K562 (cell line): ENCODE measurements at regions not wholly inside any gene's neighbourhood (a gene's known extent, or its start where the extent isn't known, plus 50 kb on each side); places are given as distances from the start of the nearest gene placed in this dataset.

Experiments
- ATAC-seq: fragments of 200-7000 bp; cut with Tn5 transposase; 3 replicates; pipeline ENCODE4 v1.9.1; 2020; ENCODE audit warnings: moderate library complexity
- BruUV-seq: library from RNA; stranded (reverse); fragments of 400-500 nt; replicated peaks from 2 replicates; lab custom pipeline; 2021; lab: Mats Ljungman, UMichigan
- CTCF ChIA-PET: fragments of 300-600 bp; formaldehyde crosslinking; extraction: SDS; loops from one replicate; lab custom pipeline; 2021; ENCODE audit warnings: low intra/inter-chr PET ratio; lab: Yijun Ruan, JAX
- POLR2A ChIA-PET: fragments of 300-600, 350-650 bp; sonication (Branson Sonifier 250); formaldehyde crosslinking; extraction: SDS; loops from one replicate; lab custom pipeline; 2021; ENCODE audit warnings: antibody characterized with exemption, inconsistent platforms; lab: Yijun Ruan, JAX
- DNase-seq, 4 experiments: peaks; one replicate each; pipeline versions ENCODE4 v3.0.0 to v3.0.0-alpha.2; 2011 to 2018; ENCODE audit warnings: low spot score in 3 of 4, mixed read lengths in 3 of 4; ENCODE audit errors: extremely low read depth in 1 of 4
- FAIRE-seq: peaks from 2 replicates; lab custom pipeline; 2011; peaks lifted over from hg19 to GRCh38; lab: Jason Lieb, UNC
- H2AFZ ChIP-seq: 2 replicates; pipeline ENCODE4 v1.6.0; 2011; ENCODE audit warnings: low read depth, low read length, control low read depth, inconsistent platforms
- H3K27ac ChIP-seq: fragments of 200-600 bp; 3 replicates; pipeline ENCODE4 v1.8.0; 2011; ENCODE audit warnings: low read depth, mild to moderate bottlenecking, control low read depth, inconsistent platforms, low read length, moderate library complexity, mixed read lengths; ENCODE audit errors: extremely low read depth
- H3K27me3 ChIP-seq, 2 experiments: fragments of 300-600 bp in 1 of 2; 2 replicates in 1 of 2; 3 replicates in 1 of 2; pipeline versions ENCODE4 v1.6.0 to v1.8.0; 2011; ENCODE audit warnings: inconsistent platforms in 2 of 2, low read length in 2 of 2, mild to moderate bottlenecking in 1 of 2, mixed read lengths in 1 of 2, moderate library complexity in 1 of 2; ENCODE audit not compliant: control insufficient read depth in 2 of 2, insufficient read depth in 2 of 2
- H3K36me3 ChIP-seq: fragments of 300-600 bp; 3 replicates; pipeline ENCODE4 v1.8.0; 2011; ENCODE audit warnings: mild to moderate bottlenecking, low read length, inconsistent platforms; ENCODE audit not compliant: control insufficient read depth, insufficient read depth
- H3K4me1 ChIP-seq, 2 experiments: fragments of 200-600 bp in 1 of 2; replicated peaks in 1 of 2; 2 replicates in 1 of 2; 3 replicates in 1 of 2; pipeline versions ENCODE4 v1.5.1 to v1.8.0; 2011; ENCODE audit warnings: inconsistent platforms in 2 of 2, low read length in 2 of 2, mild to moderate bottlenecking in 1 of 2, mixed read lengths in 1 of 2, moderate library complexity in 1 of 2; ENCODE audit not compliant: control insufficient read depth in 2 of 2, insufficient read depth in 2 of 2
- H3K4me2 ChIP-seq: 2 replicates; pipeline ENCODE4 v1.6.1; 2011; ENCODE audit warnings: low read length, control low read depth, inconsistent platforms, mixed read lengths; ENCODE audit not compliant: insufficient read depth
- H3K4me3 ChIP-seq: fragments of 200-600 bp; sonication (generic), shearing (Covaris generic); 2 replicates; pipeline ENCODE4 v1.5.1; 2016; ENCODE audit warnings: control low read depth, inconsistent platforms
- H3K79me2 ChIP-seq: fragments of 200-600 bp; 3 replicates; pipeline ENCODE4 v1.8.0; 2011; ENCODE audit warnings: low read length, inconsistent platforms; ENCODE audit not compliant: control insufficient read depth, insufficient read depth
- H3K9ac ChIP-seq, 2 experiments: 2 replicates each; pipeline versions ENCODE4 v1.6.0 to v1.6.1; 2011; ENCODE audit warnings: low read depth in 2 of 2, low read length in 2 of 2, control low read depth in 1 of 2, inconsistent platforms in 1 of 2, mild to moderate bottlenecking in 1 of 2, mixed read lengths in 1 of 2; ENCODE audit not compliant: insufficient read depth in 1 of 2
- H3K9me1 ChIP-seq: one replicate; pipeline ENCODE4 v1.6.0; 2011; ENCODE audit warnings: inconsistent platforms, mild to moderate bottlenecking, low read length, moderate library complexity; ENCODE audit not compliant: control insufficient read depth, insufficient read depth
- H3K9me3 ChIP-seq: replicated peaks from 2 replicates; pipeline ENCODE4 v1.5.1; 2011; ENCODE audit warnings: low read depth, low read length, inconsistent platforms; ENCODE audit not compliant: control insufficient read depth, insufficient read depth
- H4K20me1 ChIP-seq: replicated peaks from 2 replicates; pipeline ENCODE4 v1.6.1; 2011; ENCODE audit warnings: low read length, inconsistent platforms, mixed read lengths; ENCODE audit not compliant: control insufficient read depth, insufficient read depth
- CEBPG ChIP-seq, 3 experiments: fragments of 200-800 bp in 1 of 3; sonication (Bioruptor generic) in 1 of 3; sonication (generic) in 1 of 3; formaldehyde crosslinking in 1 of 3; IDR thresholded peaks in 2 of 3; conservative IDR thresholded peaks in 1 of 3; 2 replicates each; pipeline versions ENCODE4 v1.6.1 to v1.8.0; 2016 to 2022; ENCODE audit warnings: missing compliant biosample characterization in 2 of 3, missing genetic modification characterization in 2 of 3, mild to moderate bottlenecking in 1 of 3, missing genetic modification reagents in 1 of 3
- ESRRB ChIP-seq: fragments of 250-450 bp; sonication (Bioruptor Pico); IDR thresholded peaks from 2 replicates; pipeline ENCODE4 v1.5.0; 2020; ENCODE audit warnings: mild to moderate bottlenecking, moderate library complexity, borderline replicate concordance
- GATAD2A ChIP-seq: fragments of 450-650 bp; IDR thresholded peaks from 2 replicates; pipeline ENCODE4 v1.6.1; 2017
- MTA3 ChIP-seq: fragments of 450-650 bp; formaldehyde crosslinking; IDR thresholded peaks from 2 replicates; pipeline ENCODE4 v1.6.1; 2017; ENCODE audit warnings: mild to moderate bottlenecking, borderline replicate concordance
- RCOR1 ChIP-seq, 2 experiments: IDR thresholded peaks; 2 replicates each; pipeline ENCODE4 v1.6.1; 2012; ENCODE audit warnings: low read depth in 2 of 2, low read length in 2 of 2, borderline replicate concordance in 1 of 2, improper control_type of control experiment in 1 of 2
- WGBS: fragments of 100-300 bp; shearing (Covaris generic); methylation state at CpG from one replicate; pipeline ENCODE4 v1.1.6; 2016; ENCODE audit warnings: low coverage, mixed read lengths; ENCODE audit not compliant: insufficient coverage; ENCODE audit errors: missing lambda C conversion rate; 5-methylcytosine and 5-hydroxymethylcytosine counted together
- in situ Hi-C: fragments of 300-500 bp; cut with MboI; formaldehyde crosslinking; loops from 4 replicates; pipeline ENCODE4 v1.15.0; 2018; ENCODE audit warnings: inconsistent platforms, mixed read lengths
- intact Hi-C: fragments of 100-400 bp; cut with micrococcal nuclease; formaldehyde crosslinking; loops from 2 replicates; pipeline ENCODE4 v1.14.2; 2022
- TF ChIP-seq, protein P1 (sequence below): sonication (generic); formaldehyde crosslinking; IDR thresholded peaks from 2 replicates; pipeline ENCODE4 v1.8.0; 2022; ENCODE audit warnings: mild to moderate bottlenecking, low read depth, missing genetic modification reagents
- TF ChIP-seq, protein P2 (sequence below): fragments of 250-450 bp; sonication (Bioruptor Pico); IDR thresholded peaks from 2 replicates; pipeline ENCODE4 v1.5.0; 2021

DNA sequence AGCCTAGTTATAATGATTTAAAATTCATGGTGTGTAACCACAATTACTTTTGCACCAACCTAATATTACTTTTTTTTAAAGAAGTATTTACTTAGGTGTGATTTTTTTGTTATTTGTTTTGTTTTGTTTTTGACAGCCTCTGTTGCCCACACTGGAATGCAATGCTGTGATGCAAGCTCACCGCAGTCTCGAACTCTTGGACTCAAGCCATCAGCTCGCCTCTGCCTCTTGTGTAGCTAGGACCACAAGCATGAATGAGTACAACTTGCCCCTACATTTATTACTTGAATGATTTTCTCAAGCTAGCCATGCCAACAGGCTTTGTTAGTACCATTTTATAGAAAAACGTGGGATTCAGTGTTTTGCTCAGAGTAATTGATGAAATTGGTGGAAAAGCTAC is 488.8 kb upstream of the CPEB2 start (continued):
- TF ChIP-seq, protein P1, sequence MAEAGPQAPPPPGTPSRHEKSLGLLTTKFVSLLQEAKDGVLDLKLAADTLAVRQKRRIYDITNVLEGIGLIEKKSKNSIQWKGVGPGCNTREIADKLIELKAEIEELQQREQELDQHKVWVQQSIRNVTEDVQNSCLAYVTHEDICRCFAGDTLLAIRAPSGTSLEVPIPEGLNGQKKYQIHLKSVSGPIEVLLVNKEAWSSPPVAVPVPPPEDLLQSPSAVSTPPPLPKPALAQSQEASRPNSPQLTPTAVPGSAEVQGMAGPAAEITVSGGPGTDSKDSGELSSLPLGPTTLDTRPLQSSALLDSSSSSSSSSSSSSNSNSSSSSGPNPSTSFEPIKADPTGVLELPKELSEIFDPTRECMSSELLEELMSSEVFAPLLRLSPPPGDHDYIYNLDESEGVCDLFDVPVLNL (CRISPR knock-in tag): no peak
- TF ChIP-seq GATAD2A: no peak
- TF ChIP-seq, protein P2, sequence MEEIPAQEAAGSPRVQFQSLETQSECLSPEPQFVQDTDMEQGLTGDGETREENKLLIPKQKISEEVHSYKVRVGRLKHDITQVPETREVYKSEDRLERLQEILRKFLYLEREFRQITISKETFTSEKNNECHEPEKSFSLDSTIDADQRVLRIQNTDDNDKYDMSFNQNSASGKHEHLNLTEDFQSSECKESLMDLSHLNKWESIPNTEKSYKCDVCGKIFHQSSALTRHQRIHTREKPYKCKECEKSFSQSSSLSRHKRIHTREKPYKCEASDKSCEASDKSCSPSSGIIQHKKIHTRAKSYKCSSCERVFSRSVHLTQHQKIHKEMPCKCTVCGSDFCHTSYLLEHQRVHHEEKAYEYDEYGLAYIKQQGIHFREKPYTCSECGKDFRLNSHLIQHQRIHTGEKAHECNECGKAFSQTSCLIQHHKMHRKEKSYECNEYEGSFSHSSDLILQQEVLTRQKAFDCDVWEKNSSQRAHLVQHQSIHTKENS: no peak

DNA sequence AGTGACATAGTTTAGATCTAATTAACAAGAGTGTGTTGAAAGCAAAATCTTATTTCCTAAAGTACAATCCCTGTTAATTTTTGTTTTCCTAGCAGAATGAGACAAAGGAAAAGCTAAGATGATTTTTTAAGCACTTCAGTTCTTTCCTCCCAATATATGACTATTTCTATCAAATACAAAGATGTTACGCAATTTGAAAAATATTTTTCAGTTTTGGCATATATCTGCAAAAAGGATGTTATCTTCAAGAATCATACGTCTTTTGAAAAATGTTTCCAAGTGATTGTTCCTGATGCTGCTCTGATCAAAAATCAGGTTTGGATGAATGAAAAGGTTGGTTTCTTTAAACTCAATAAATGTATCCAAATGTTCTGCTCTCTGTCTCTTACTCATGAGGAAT is 486.7 kb upstream of the CPEB2 start:
- no peak overlapping the region for H3K9ac ChIP-seq
- H3K4me3 ChIP-seq: no peak overlapping the region
- FAIRE-seq (no peak), DNase-seq (no peak), ATAC-seq (no peak)
- 3% methylated on average over 2 of the region's 2 CpGs for WGBS
- no peak overlapping the region for H2AFZ ChIP-seq
- CTCF ChIA-PET: no interaction called here
- in situ Hi-C loops: no loop called here
- intact Hi-C loops: no loop called here
- no peaks in the 10 kb centered on the region for H3K36me3 ChIP-seq
- H3K27me3 ChIP-seq: no peaks in the 10 kb centered on the region
- H3K4me2 ChIP-seq: no peak overlapping the region
- H3K9me3 ChIP-seq: no peaks in the 10 kb centered on the region
- no peak overlapping the region for H3K27ac ChIP-seq
- no peaks in the 10 kb centered on the region for H4K20me1 ChIP-seq
- POLR2A ChIA-PET: no interaction called here
- H3K4me1 ChIP-seq: no peaks in the 10 kb centered on the region
- no peak for TF ChIP-seq RCOR1 (IDR thresholded peaks at IDR 0.05; ENCODE audit: borderline replicate concordance in 1 of 2, low read depth in 2 of 2, low read length in 2 of 2)
- no peak for TF ChIP-seq MTA3
- TF ChIP-seq CEBPG (CRISPR knock-in tag; IDR thresholded peaks at IDR 0.05): no peak
- TF ChIP-seq CEBPG (tag; conservative IDR thresholded peaks at IDR 0.05 in 1 of 2, IDR thresholded peaks at IDR 0.05 in 1 of 2): peak in 1 of 2 experiments; percentile 60; a peak in 1 of 4 replicates
- TF ChIP-seq ESRRB (CRISPR knock-in tag): no peak
- BruUV-seq: no TSS peak
- no peaks in the 10 kb centered on the region for H3K9me1 ChIP-seq
- H3K79me2 ChIP-seq: no peaks in the 10 kb centered on the region
